Activated naive CD4-positive, alpha-beta T cell treated with Interleukin-2 at 50 U/mL for 16 hours (primary cell): ENCODE measurements at regions not wholly inside any gene's neighbourhood (a gene's known extent, or its start where the extent isn't known, plus 50 kb on each side); places are given as distances from the start of the nearest gene placed in this dataset.
"Not testable (repeated sequence)": the region's sequence is repeated elsewhere in the genome, so short reads cannot be mapped to it uniquely, and the experiment has no call there.

Experiments used
- DNase-seq: peaks from one replicate; pipeline ENCODE4 v3.0.0-alpha.2; 2020

DNA sequence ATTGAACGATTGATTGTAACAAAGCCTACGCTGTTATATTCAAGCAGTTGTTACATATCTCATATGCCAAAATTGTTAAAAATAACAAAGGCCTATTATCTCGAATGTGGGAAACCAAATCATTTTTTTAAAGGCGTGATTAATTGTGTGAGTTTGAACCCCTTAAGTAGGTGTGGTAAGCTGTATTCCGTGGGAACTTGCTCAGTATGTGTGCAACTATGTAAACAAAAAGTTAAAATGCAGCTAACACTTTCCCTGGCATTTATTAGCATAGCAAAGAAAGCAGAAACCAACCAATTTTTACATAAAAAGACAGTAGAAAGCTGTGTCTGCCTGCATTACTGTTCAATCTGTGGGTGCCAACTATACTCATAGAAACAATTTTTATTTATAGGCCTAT, 166.0 kb upstream of the HAND2 start:
- no peak for DNase-seq

DNA sequence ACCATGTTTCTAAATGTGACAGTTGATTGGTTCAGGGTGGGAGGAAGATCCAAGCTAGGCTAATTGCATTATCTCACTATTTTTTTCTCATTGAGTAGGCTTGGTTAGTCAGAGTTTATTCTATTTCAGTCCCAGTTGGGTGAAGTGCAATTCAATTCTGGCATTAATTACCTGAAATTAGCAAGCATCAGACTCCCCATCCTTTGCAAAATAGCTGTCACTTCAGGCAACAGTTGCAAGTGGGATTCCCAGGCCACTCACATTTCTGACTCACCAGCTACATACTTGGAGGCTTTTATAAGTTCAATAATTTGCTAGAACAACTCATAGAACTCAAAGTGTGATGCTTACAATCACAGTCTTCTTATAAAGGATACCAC, 155.8 kb upstream of the HAND2 start:
- no peak for DNase-seq

DNA sequence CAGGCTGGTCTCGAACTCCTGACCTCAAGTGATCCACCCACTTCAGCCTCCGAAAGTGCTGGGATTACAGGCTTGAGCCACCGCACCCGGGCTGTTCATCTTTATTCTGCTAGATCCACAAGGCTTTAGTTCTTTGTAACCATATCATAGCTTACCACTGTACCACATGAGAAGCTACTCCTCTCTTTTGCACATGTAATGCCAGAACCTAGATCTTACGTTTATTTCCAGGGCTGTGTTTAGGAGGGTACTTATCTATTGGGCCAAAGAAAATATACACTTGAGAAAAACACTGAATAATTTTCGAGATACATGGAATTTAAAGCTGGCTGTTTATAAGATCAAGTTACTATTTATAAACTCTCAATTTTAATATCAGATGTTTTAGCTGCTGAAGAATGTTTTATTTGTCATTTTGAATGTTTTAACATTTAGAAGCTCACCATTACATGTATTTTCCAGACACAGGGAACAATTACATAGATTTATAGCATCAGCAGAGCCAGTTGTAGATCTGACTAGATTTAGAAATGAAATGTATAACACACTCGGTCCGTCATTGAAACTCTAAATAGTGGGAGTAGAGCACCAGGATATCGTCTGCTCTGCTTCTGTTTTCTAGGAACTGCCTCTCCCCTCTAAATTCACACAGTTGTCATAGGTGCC, 155.3 kb upstream of the HAND2 start:
- no peak for DNase-seq

DNA sequence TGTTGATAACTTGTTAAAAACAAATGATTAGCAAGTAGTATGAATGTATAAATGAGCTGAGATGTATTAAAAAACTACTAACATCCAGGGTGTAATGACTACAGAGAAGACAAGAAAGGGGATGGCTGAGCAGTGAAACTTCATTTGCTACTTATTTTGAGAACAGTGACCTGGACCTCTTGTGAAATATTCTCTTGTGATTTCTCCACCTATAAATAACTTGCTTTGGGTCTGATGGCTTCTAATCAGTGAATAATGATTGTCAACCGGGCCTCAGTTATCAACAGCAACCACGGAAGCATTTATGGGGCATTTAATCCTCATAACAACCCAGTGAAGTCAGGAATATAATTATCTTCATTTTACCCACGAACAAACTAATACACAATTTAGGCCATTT, 154.2 kb upstream of the HAND2 start:
- DNase-seq: no peak

DNA sequence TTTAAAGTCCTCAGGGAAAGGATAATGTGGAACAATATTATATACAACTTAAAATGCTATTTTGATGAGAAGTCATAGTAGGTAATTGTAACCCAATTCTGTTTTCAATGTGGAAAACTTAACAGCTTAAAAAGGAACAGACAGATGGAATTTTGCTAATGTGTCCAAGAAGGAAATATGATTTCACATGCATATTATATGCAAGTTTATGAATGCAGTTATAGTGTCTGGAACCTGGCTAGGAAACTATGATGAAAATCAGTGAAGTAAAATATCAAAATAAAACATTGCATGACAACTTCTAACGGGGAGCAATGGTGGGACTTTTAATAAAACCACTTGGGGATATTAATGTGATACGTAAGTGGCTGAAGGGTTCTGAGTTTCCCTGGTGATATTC, 152.6 kb upstream of the HAND2 start:
- DNase-seq: no peak

DNA sequence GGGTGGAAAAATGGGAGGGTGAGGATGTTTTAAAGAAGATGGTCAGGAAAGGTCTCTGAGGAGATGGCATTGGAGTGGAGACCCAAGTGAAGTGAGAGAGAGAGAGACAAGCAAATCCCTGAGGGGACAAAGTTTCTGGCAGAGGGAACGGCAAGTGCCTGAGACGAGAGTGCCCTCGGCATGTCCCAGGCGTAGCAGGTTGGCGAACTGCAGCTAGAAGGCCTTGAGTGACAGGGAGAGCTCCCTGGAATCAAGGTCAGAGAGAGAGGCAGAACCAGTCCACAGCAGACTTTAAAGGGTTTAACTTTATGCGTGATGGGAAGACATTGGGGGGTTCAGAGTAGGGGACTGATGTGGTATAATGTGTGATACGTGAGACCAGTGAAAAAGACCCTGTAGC, 150.2 kb upstream of the HAND2 start:
- no peak for DNase-seq

DNA sequence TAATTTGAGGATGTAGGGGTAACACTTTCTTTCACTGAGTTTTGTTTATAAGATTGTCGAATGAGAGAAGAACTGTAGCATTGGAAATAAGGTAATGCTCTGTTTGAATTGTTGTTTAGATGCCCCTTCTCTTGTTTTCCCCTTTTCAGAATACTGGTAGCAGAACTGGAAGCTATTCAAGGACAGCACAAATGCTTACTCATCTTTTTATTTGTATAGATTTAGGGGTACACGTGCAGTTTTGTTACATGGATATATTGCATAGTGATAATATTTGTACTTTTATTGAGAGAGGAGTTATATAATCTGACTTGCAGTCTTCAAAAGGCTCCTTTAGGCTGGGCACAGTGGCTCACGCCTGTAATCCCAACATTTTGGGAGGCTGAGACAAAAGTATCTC, 145.4 kb upstream of the HAND2 start:
- DNase-seq: no peak

DNA sequence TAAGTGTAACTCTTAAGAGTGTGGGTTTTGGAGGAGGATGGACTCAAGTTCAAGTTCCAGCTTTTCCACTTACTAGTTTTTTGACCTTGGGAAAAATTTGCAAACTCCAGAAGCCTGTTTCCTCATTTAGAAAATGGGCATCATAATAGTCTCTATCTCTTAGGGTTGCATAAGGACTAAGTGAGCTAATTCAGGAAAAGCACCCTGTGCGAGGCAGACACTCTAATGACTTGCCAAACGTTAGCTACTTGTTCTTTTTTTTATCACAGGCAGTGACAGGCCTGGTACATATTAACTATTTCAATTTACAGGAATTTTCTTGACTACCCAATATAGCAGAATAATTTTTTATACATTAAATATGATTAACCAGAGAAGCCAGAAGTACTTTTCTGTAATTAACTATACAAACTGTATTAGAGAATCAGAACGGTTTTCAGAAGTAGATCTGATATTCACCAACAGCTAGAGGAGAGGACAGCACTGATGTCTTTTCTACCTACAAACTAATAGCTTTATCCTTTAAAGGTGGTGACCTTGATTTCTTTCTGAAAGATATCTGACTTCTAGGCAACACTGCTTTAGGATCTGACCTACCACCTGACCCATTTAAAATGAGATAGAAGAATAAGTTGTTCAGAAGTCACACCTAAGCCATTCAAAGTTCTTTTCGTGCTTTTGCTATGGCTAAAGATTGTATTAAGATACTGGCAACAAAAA, 139.6 kb upstream of the HAND2 start:
- no peak for DNase-seq

DNA sequence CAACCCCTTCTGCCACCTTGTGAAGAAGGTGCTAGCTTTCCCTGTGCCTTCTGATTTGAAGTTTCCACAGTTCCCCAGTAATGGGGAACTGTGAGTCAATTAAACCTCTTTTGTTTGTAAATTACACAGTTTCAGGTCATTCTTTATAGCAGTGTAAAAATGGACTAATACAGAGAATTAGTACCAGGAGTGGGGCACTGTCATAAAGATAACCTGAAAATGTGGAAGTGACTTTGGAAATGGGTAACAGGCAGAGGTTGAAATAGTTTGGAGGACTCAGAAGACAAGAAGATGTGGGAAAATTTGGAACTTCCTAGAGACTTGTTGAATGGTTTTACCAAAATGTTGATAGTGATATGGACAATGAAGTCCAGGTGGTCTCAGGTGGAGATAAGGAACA, 131.0 kb upstream of the HAND2 start:
- no peak for DNase-seq

DNA sequence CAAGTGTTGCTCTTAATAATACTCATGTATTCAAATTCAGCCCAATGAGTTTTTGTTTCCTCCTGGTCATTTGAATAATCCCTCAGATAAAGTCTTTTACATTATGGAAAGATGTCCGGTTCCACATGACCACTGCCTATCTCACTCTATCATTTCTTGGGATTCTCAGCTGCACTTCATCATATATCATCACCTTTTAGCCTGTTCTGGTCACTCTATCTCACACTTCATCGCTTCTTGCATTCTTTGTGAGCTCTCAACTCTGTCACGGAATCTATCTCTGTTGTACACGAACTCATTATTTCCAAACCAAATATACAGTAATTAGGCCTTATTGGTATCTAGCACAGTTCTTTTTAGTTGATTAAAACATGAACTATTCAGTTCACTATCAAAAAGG, 126.9 kb upstream of the HAND2 start:
- DNase-seq: no peak

DNA sequence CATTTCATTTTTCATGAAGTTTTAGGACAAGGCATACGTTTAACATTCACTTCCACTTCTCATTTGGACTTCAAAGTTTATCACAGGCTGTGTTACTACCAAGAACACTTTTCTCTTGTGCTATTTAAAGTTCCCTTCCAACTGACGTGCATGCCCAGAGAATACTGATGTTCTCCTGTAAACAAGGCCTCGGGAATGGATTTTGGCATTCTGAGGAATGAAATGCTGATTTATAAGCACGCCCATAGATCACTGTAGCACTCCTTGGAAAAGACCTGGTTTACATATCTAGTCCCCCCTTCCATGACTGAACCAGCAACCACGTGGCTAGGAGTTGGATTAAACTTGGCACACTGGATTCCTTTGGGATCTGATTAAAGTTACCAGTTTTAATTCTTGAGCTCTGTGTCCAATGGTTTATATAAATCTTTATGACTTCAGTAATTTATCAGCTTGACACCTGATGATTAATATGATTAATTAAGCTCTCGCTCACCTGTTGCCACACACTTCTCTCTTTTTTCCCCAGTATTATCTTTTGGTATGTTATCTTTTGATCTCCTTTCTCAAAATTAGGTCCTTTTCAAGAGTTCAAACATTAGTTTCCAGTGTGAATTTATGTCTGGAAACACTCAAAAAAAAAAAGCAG, 122.4 kb upstream of the HAND2 start:
- DNase-seq: no peak

DNA sequence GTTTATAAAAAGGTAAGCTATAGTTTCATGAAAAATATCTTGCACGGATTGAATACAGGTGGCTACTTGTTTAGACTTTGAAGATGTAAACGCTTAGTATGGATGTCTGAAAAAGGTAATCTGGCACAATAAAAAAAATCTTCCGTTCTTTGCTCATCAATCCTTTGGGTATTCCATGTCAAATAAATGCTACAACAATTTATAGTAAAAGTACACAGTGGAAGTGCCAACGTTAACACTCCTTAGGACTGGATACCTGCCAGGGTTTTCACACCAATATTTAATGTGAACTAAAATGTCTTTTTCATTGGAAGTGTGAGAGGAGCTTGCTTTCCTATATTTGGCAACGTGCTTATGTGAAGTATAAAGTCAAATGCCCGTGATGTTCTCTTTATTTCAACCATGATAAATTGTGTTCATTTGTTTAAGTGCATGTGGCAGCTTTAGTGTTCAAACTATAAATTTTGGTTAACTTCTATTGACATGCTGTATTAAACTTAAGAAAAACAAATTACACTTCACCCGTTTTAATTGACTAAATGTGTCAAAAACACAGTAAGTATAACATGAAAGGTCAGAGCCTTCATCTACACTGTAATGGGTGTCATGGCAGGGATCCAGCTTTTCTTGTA, 121.7 kb upstream of the HAND2 start:
- no peak for DNase-seq

DNA sequence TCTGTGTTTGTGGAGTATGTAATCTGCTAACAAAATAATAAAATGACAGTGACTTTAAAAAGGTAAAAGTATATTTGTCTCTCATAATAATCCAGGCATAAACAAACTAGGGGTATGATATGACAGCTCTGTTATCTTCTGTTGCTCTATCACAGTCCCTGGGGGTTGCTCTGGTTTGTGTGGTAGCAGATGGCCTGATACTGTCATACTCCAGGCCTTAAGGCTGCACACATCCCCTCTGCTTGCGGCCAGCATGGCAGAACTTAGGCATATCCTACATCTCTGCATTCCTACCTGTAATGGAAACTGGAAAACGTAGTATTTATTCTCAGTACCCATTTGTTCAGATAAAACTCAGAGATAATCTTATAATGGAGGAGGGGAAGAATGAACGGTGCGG, 117.9 kb upstream of the HAND2 start:
- DNase-seq: no peak

DNA sequence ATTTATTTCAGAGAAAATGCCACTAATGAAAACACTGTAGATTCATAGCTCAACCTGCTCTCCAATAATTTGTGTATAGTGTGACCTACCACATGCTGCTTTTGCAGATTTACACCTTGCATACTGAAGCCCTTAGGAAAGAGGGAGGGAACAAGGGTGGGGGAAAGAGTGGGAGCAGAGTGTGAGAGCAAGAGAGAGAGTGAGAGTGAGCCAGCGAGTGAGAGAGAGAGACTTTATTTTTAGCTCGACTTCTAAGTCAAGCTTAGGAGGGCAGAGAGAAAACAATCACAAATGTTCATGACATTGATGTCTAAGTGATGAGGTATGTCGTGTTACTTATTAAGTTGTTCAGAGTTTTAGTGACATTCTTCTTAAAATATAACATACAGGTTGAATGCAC, 112.5 kb upstream of the HAND2 start:
- DNase-seq: no peak

DNA sequence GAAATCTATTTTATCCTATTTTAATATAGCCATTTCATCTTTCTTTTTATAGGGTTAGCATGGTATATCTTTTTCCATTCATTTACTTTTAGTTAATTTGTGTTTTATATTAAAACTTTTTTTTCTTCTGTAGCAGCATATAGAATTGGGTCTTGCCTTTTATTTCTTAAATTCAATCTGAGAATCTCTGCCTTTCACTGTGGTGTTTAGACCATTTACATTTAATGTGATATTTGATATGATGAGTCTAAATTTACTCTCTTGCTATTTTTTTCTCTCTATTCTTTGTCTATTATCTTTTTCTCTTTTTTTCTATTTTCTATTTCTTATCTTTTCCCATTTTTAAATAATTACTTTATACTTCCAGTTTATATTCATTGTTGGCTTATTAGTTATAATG, 105.4 kb upstream of the HAND2 start:
- no peak for DNase-seq

DNA sequence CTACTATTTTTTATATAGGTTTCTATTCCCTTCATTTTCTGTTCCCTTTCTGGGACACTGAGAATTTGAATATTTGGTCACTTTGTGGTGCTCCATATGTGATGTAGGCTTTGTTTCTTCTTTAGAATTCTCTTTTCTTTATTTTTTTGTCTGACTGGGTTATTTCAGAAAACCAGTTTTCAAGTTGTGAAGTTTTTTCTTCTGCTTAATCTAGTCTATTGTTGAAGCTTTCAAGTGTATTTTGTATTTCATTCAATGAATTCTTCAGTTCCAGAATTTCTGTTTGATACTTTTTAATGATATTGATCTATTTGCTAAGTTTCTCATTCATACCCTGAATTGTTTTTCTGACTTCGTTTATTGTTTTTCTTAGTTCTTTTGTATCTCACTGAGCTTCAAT, 96.2 kb upstream of the HAND2 start:
- DNase-seq: no peak

DNA sequence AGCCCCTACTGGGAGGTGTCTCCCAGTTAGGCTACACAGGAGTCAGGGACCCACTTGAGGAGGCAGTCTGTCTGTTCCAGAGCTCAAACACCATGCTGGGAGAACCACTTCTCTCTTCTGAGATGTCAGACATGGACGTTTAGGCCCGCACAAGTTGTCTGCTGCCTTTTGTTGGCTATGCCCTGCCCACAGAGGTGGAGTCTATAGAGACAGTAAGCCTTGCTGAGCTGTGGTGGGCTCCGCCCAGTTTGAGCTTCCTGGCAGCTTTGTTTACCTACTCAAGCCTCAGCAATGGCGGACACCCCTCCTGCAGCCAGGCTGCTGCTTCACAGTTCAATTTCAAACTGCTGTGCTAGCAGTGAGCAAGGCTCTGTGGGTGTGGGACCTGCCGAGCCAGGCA, 88.6 kb upstream of the HAND2 start:
- not testable (repeated sequence) for DNase-seq

DNA sequence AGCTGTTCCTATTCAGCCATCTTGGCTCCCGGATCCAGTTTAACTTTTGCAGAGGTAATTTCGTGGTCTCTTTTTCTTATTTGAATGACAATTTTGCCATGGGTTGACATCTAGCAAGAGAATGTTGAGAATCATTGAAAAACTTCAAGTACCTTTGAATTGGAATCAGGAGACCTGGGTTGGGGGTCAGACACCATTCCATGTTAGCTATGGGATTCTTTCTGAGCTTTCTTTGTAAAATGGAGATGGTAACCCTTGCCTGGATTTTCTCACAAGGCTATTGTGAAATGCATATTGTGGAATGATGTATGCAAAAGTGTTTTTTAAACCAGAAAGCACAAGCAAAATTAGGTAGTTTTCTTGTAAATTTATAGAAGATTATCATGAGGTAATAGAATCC, 79.1 kb upstream of the HAND2 start:
- DNase-seq: no peak

DNA sequence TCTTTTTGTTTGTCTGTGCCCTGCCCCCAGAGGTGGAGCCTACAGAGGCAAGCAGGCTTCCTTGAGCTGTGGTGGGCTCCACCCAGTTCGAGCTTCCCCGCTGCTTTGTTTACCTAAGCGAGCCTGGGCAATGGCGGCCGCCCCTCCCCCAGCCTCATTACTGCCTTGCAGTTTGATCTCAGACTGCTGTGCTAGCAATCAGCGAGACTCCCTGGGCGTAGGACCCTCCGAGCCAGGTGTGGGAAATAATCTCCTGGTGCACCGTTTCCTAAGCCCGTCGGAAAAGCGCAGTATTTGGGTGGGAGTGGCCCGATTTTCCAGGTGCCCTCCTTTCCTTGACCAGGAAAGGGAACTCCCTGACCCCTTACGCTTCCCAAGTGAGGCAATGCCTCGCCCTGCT, 78.6 kb upstream of the HAND2 start:
- DNase-seq: not testable (repeated sequence)

DNA sequence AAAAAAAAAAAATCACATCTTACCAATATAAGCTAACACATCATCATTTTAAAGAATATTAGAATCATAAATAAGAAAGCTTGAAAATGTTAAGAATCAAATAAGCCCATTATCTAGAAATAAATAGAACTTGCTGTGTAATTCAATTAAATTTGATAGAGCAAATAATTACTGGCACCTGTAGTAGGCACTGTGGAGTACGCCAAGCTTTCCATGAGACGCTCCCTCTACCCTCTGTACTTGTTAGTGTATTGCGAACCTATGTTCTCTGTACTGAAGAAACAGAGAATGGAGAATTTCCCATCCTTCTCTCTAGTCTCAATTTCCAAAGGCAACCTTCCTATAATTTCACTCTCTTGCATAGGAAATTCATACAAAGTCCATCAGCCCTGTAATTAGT, 61.7 kb upstream of the HAND2 start:
- no peak for DNase-seq

DNA sequence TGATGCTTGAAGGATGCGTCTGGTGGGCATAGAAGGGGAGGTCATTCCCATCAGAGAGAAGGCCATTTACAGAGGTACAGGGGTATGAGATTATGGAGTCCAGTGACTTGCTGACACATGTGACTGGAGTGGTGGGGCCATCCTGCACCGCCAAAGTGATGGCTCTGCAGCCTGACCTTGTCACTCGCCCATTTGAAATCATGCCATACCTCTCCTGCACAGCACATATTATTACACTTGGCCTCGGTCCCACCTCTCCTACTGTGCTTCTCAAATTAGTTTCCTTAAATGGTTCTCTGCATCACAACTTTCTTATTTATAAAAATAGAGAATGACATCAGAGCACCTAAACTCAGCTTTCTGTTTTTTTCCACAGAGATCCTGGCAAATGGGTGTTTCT, 60.7 kb upstream of the HAND2 start:
- DNase-seq: no peak

DNA sequence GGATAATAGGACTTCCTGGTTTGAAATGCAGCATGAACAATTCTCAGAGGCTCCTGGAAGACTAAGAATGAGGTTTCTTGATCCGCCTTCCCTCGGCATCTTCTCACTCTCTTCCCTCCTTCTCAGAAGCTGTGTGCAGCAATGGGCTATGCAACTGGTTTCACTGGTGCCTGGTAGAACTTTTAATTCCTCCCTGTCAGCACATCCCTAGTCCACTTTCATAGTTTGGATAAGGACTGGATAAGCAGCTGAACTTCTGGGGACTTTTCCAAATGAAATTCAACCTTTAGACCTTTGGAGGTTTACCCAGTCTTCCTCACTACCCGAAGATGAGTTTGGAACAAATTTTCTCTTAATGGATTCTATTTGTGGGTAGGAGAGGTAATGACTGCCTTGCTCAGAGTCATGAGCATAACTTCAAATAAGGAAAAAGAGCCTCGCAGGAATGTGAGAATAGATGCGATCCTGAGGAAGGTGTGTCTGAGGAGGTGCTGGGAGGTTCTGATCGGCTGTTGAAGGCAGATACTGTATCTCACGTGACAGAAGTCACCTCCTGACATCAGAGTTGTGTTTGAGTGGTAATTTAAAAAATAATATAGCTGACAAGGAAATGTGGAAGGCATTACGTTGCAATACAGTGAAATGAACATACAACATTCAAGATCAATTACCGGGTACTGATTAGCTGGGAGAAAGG, 56.0 kb upstream of the HAND2 start:
- DNase-seq: no peak

DNA sequence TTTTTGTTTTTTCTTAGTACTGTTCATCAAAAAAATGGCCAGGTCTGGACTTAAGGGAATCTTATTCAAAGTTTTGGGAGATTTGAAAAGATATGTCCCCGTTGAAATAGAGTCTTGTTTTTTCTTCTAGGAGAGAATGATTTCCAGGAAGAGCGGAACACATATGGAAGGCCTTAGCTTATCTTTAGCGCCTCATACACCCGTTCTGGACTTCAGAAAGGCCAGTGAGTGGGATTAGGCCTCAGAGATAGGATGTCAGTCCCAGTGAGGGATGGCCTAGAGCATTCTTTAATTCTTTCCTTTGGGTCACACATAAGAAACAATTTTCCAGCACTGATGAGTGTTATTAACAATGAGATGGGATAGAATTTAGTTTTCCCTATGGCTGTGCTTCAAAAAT, 54.5 kb upstream of the HAND2 start:
- no peak for DNase-seq
